Loucy (cell line): ENCODE measurements at regions not wholly inside any gene's neighbourhood (a gene's known extent, or its start where the extent isn't known, plus 50 kb on each side); places are given as distances from the start of the nearest gene placed in this dataset.
"Not testable (repeated sequence)": the region's sequence is repeated elsewhere in the genome, so short reads cannot be mapped to it uniquely, and the experiment has no call there.

Experiments
- H2AFZ ChIP-seq: fragments of 200-600 bp; sonication (generic); 2 replicates; pipeline ENCODE4 v1.6.0; 2016; ENCODE audit warnings: antibody characterized with exemption, mild to moderate bottlenecking, low read length, moderate library complexity
- H3F3A ChIP-seq: fragments of 200-600 bp; 2 replicates; pipeline ENCODE4 v1.6.0; 2016; ENCODE audit warnings: antibody characterized with exemption, low read depth, mild to moderate bottlenecking
- H3K27me3 ChIP-seq: fragments of 200-600 bp; sonication (generic); 2 replicates; pipeline ENCODE4 v1.6.1; 2014; ENCODE audit warnings: low read length, mild to moderate bottlenecking; ENCODE audit not compliant: insufficient read depth, poor library complexity, severe bottlenecking
- H3K36me3 ChIP-seq: fragments of 200-600 bp; sonication (generic); 2 replicates; pipeline ENCODE4 v1.6.1; 2016; ENCODE audit warnings: low read length; ENCODE audit not compliant: insufficient read depth
- H3K4me1 ChIP-seq: fragments of 200-600 bp; sonication (generic); 2 replicates; pipeline ENCODE4 v1.5.1; 2014; ENCODE audit warnings: low read length, mild to moderate bottlenecking; ENCODE audit not compliant: insufficient read depth, poor library complexity, severe bottlenecking
- H3K4me2 ChIP-seq: fragments of 200-600 bp; sonication (generic); 2 replicates; pipeline ENCODE4 v1.6.0; 2014; ENCODE audit warnings: antibody characterized with exemption, low read length, low read depth, mild to moderate bottlenecking; ENCODE audit not compliant: poor library complexity, severe bottlenecking
- H3K4me3 ChIP-seq: fragments of 200-600 bp; sonication (generic); 2 replicates; pipeline ENCODE4 v1.5.1; 2014; ENCODE audit warnings: low read length, mild to moderate bottlenecking, mixed read lengths; ENCODE audit not compliant: poor library complexity, severe bottlenecking
- H3K79me2 ChIP-seq: fragments of 200-600 bp; sonication (generic); 2 replicates; pipeline ENCODE4 v1.6.1; 2014; ENCODE audit warnings: low read length; ENCODE audit not compliant: insufficient read depth
- H3K9ac ChIP-seq: fragments of 200-600 bp; sonication (generic); 2 replicates; pipeline ENCODE4 v1.6.0; 2014; ENCODE audit warnings: mild to moderate bottlenecking, low read depth, low read length, moderate library complexity; ENCODE audit not compliant: poor library complexity, severe bottlenecking
- H3K9me2 ChIP-seq: fragments of 200-600 bp; sonication (generic); replicated peaks from 2 replicates; pipeline ENCODE4 v1.6.1; 2016; ENCODE audit warnings: low read depth, low read length, mixed read lengths
- H3K9me3 ChIP-seq: fragments of 200-600 bp; sonication (generic); 2 replicates; pipeline ENCODE4 v1.6.1; 2014; ENCODE audit warnings: mild to moderate bottlenecking, antibody characterized with exemption, low read length, low read depth; ENCODE audit not compliant: insufficient read depth
- H4K20me1 ChIP-seq: fragments of 200-600 bp; sonication (generic); 2 replicates; pipeline ENCODE4 v1.6.0; 2014; ENCODE audit warnings: antibody characterized with exemption, low read length, mild to moderate bottlenecking; ENCODE audit not compliant: insufficient read depth, poor library complexity, severe bottlenecking
- EZH2phosphoT487 ChIP-seq: fragments of 200-600 bp; IDR thresholded peaks from 2 replicates; pipeline ENCODE4 v1.6.1; 2018; ENCODE audit warnings: antibody characterized with exemption, mild to moderate bottlenecking, moderate library complexity, borderline replicate concordance
- TF ChIP-seq, protein P1 (sequence below): fragments of 200-600 bp; sonication (generic); conservative IDR thresholded peaks from 2 replicates; pipeline ENCODE4 v1.5.1; 2014; ENCODE audit warnings: mild to moderate bottlenecking, antibody characterized with exemption, low read length

- TF ChIP-seq, protein P1, sequence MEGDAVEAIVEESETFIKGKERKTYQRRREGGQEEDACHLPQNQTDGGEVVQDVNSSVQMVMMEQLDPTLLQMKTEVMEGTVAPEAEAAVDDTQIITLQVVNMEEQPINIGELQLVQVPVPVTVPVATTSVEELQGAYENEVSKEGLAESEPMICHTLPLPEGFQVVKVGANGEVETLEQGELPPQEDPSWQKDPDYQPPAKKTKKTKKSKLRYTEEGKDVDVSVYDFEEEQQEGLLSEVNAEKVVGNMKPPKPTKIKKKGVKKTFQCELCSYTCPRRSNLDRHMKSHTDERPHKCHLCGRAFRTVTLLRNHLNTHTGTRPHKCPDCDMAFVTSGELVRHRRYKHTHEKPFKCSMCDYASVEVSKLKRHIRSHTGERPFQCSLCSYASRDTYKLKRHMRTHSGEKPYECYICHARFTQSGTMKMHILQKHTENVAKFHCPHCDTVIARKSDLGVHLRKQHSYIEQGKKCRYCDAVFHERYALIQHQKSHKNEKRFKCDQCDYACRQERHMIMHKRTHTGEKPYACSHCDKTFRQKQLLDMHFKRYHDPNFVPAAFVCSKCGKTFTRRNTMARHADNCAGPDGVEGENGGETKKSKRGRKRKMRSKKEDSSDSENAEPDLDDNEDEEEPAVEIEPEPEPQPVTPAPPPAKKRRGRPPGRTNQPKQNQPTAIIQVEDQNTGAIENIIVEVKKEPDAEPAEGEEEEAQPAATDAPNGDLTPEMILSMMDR = no peak
- TF ChIP-seq EZH2phosphoT487 = no peak
- no peak overlapping the region for H3K4me2 ChIP-seq
- H3K9me3 ChIP-seq = no peaks in the 10 kb centered on the region
- no peaks in the 10 kb centered on the region for H3K4me1 ChIP-seq
- no peaks in the 10 kb centered on the region for H3K27me3 ChIP-seq
- H3K9me2 ChIP-seq = no peaks in the 10 kb centered on the region
- H3F3A ChIP-seq = no peaks in the 10 kb centered on the region
- no peak overlapping the region for H3K4me3 ChIP-seq
- H3K79me2 ChIP-seq = no peaks in the 10 kb centered on the region
- H2AFZ ChIP-seq = no peak overlapping the region
- no peaks in the 10 kb centered on the region for H3K36me3 ChIP-seq
- H3K9ac ChIP-seq = no peak overlapping the region
- H4K20me1 ChIP-seq = no peaks in the 10 kb centered on the region
These were observed 543.7 kb upstream of the COBL start for GRCh38 chr7:51860305-51860704.

DNA sequence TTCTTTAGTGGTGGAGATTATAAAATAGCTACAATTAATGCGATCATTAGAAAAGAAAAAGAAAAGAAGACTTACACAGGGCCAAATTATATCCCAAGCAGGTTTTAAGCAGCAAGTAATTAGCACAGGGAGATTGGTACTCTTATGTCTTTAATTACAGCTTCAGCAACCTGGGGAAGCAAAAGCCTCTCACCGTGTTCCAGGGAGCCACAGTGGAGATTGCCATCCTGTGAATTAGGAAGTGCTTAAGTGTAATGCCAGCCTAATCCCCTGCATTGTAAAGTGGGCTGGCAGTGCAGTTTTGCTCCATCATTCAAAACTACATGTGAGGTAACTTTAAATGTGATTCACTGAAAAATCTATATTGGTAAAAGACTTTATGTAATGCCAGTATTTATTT is 533.5 kb upstream of the COBL start:
- no peaks in the 10 kb centered on the region for H3K27me3 ChIP-seq
- H3K4me2 ChIP-seq = no peak overlapping the region
- H3K9me2 ChIP-seq = no peaks in the 10 kb centered on the region
- TF ChIP-seq, protein P1 = no peak
- TF ChIP-seq EZH2phosphoT487 = no peak
- no peaks in the 10 kb centered on the region for H3K4me1 ChIP-seq
- no peak overlapping the region for H3K9ac ChIP-seq
- no peaks in the 10 kb centered on the region for H3K36me3 ChIP-seq
- H4K20me1 ChIP-seq = no peaks in the 10 kb centered on the region
- H3K9me3 ChIP-seq = 0 out of 2 replicates have a peak, but pooled peaks cover 4% of the 10 kb centered on the region
- no peak overlapping the region for H3K4me3 ChIP-seq
- H3K79me2 ChIP-seq = no peaks in the 10 kb centered on the region
- no peaks in the 10 kb centered on the region for H3F3A ChIP-seq
- H2AFZ ChIP-seq = no peak overlapping the region

GRCh38 chr7:51847461-51848134 is 531.0 kb upstream of the COBL start:
- H3F3A ChIP-seq = no peaks in the 10 kb centered on the region
- no peaks in the 10 kb centered on the region for H3K27me3 ChIP-seq
- H4K20me1 ChIP-seq = no peaks in the 10 kb centered on the region
- TF ChIP-seq, protein P1 = no peak
- TF ChIP-seq EZH2phosphoT487 = no peak
- no peaks in the 10 kb centered on the region for H3K9me3 ChIP-seq
- no peak overlapping the region for H3K4me3 ChIP-seq
- no peaks in the 10 kb centered on the region for H3K9me2 ChIP-seq
- no peaks in the 10 kb centered on the region for H3K79me2 ChIP-seq
- H2AFZ ChIP-seq = no peak overlapping the region
- no peaks in the 10 kb centered on the region for H3K36me3 ChIP-seq
- H3K4me1 ChIP-seq = no peaks in the 10 kb centered on the region
- no peak overlapping the region for H3K4me2 ChIP-seq
- no peak overlapping the region for H3K9ac ChIP-seq

- H3F3A ChIP-seq, H3K36me3 ChIP-seq, H2AFZ ChIP-seq, H3K79me2 ChIP-seq, H3K4me2 ChIP-seq, H4K20me1 ChIP-seq, H3K4me1 ChIP-seq, H3K27me3 ChIP-seq, H3K4me3 ChIP-seq, H3K9me3 ChIP-seq, H3K9me2 ChIP-seq, H3K9ac ChIP-seq: not testable (repeated sequence)
These were observed 522.5 kb upstream of the COBL start for GRCh38 chr7:51839130-51839529.
